Neural cell (in vitro differentiated cells): ENCODE measurements at regions not wholly inside any gene's neighbourhood (a gene's known extent, or its start where the extent isn't known, plus 50 kb on each side); places are given as distances from the start of the nearest gene placed in this dataset.

ENCODE experiments used
- H2AFZ ChIP-seq: fragments of 200-600, 300-800 bp; sonication (generic), shearing (Covaris generic); 2 replicates; pipeline ENCODE4 v1.6.0; 2014; ENCODE audit warnings: low read depth, mild to moderate bottlenecking, antibody characterized with exemption, low read length, moderate library complexity
- H3F3A ChIP-seq: fragments of 200-600 bp; shearing (Covaris generic); 2 replicates; pipeline ENCODE4 v1.6.1; 2016; ENCODE audit warnings: mild to moderate bottlenecking, moderate library complexity, mixed read lengths, antibody characterized with exemption, low read length; ENCODE audit not compliant: insufficient read depth, poor library complexity, severe bottlenecking
- H3K27ac ChIP-seq: fragments of 200-600, 300-800 bp; sonication (generic), shearing (Covaris generic); 2 replicates; pipeline ENCODE4 v1.5.1; 2014; ENCODE audit warnings: mild to moderate bottlenecking, low read length, moderate library complexity
- H3K27me3 ChIP-seq: fragments of 300-800, 200-600 bp; sonication (generic), shearing (Covaris generic); 2 replicates; pipeline ENCODE4 v1.6.0; 2014; ENCODE audit warnings: mild to moderate bottlenecking, low read depth, low read length, moderate library complexity; ENCODE audit not compliant: insufficient read depth
- H3K36me3 ChIP-seq: fragments of 300-800, 200-600 bp; sonication (generic), shearing (Covaris generic); 2 replicates; pipeline ENCODE4 v1.5.1; 2014; ENCODE audit warnings: mild to moderate bottlenecking, antibody characterized with exemption, low read length, moderate library complexity; ENCODE audit not compliant: insufficient read depth
- H3K4me2 ChIP-seq: fragments of 300-800, 200-600 bp; sonication (generic), shearing (Covaris generic); 2 replicates; pipeline ENCODE4 v1.6.0; 2014; ENCODE audit warnings: mild to moderate bottlenecking, low read length
- H3K4me3 ChIP-seq: fragments of 300-800, 200-600 bp; sonication (generic), shearing (Covaris generic); 2 replicates; pipeline ENCODE4 v1.5.1; 2014; ENCODE audit warnings: mild to moderate bottlenecking, low read length, moderate library complexity
- H3K79me2 ChIP-seq: fragments of 200-600 bp; shearing (Covaris generic); replicated peaks from 2 replicates; pipeline ENCODE4 v1.6.0; 2014; ENCODE audit warnings: mild to moderate bottlenecking, low read length, moderate library complexity; ENCODE audit not compliant: insufficient read depth
- H3K9ac ChIP-seq: fragments of 300-800, 200-600 bp; sonication (generic), shearing (Covaris generic); 2 replicates; pipeline ENCODE4 v1.6.1; 2016; ENCODE audit warnings: mild to moderate bottlenecking, low read length, mixed read lengths
- H3K9me2 ChIP-seq: fragments of 200-600 bp; shearing (Covaris generic); 2 replicates; pipeline ENCODE4 v1.6.1; 2016; ENCODE audit warnings: mild to moderate bottlenecking, low read length, mixed read lengths; ENCODE audit not compliant: insufficient read depth
- H3K9me3 ChIP-seq: fragments of 200-600, 300-800 bp; sonication (generic), shearing (Covaris generic); 2 replicates; pipeline ENCODE4 v1.6.1; 2016; ENCODE audit warnings: mild to moderate bottlenecking, mixed run types, low read length, moderate library complexity, mixed read lengths
- H4K20me1 ChIP-seq: fragments of 200-600 bp; shearing (Covaris generic); 2 replicates; pipeline ENCODE4 v1.6.1; 2016; ENCODE audit warnings: mild to moderate bottlenecking, mixed run types; ENCODE audit not compliant: insufficient read depth
- EP300 ChIP-seq: fragments of 450-650 bp; conservative IDR thresholded peaks from 2 replicates; pipeline ENCODE4 v1.6.1; 2014; ENCODE audit warnings: antibody characterized with exemption, mild to moderate bottlenecking, moderate library complexity; ENCODE audit not compliant: poor library complexity, severe bottlenecking
- EZH2 ChIP-seq: fragments of 200-600, 300-800 bp; shearing (Covaris generic), sonication (generic); IDR thresholded peaks from 2 replicates; pipeline ENCODE4 v1.6.1; 2014; ENCODE audit warnings: antibody characterized with exemption, low read length, borderline replicate concordance, mild to moderate bottlenecking; ENCODE audit not compliant: insufficient read depth, poor library complexity, severe bottlenecking
- MXI1 ChIP-seq: fragments of 450-650 bp; conservative IDR thresholded peaks from 2 replicates; pipeline ENCODE4 v1.6.1; 2014; ENCODE audit warnings: antibody characterized with exemption, mild to moderate bottlenecking; ENCODE audit not compliant: poor library complexity, severe bottlenecking
- POLR2AphosphoS5 ChIP-seq: IDR thresholded peaks from 2 replicates; pipeline ENCODE4 v1.6.1; 2012
- RAD21 ChIP-seq: fragments of 450-650 bp; conservative IDR thresholded peaks from 2 replicates; pipeline ENCODE4 v1.6.1; 2014; ENCODE audit warnings: antibody characterized with exemption, mild to moderate bottlenecking, moderate library complexity
- SMC3 ChIP-seq: fragments of 450-650 bp; conservative IDR thresholded peaks from 2 replicates; pipeline ENCODE4 v1.6.1; 2014; ENCODE audit warnings: antibody characterized with exemption, mild to moderate bottlenecking, moderate library complexity; ENCODE audit not compliant: poor library complexity
- TAF1 ChIP-seq: IDR thresholded peaks from 2 replicates; pipeline ENCODE4 v1.6.1; 2012; ENCODE audit warnings: low read depth
- TF ChIP-seq, protein P1 (sequence below): IDR thresholded peaks from 2 replicates; pipeline ENCODE4 v1.6.1; 2012; ENCODE audit warnings: borderline replicate concordance
- TF ChIP-seq, protein P2 (sequence below): fragments of 450-650 bp; IDR thresholded peaks from 2 replicates; pipeline ENCODE4 v1.5.1; 2014; ENCODE audit warnings: antibody characterized with exemption, mild to moderate bottlenecking, moderate library complexity; ENCODE audit not compliant: poor library complexity, severe bottlenecking

GRCh38 chr13:40340368-40341095 is 325.9 kb downstream of the FOXO1 start:
- Histone ChIP-seq H2AFZ (no peak overlapping the region), H3K9ac (no peak overlapping the region), H3K9me2 (no peaks in the 10 kb centered on the region), H3K27me3 (no peaks in the 10 kb centered on the region), H3K79me2 (no peaks in the 10 kb centered on the region), H3K36me3 (no peaks in the 10 kb centered on the region), H3K4me2 (no peak overlapping the region), H3K9me3 (no peaks in the 10 kb centered on the region), H4K20me1 (no peaks in the 10 kb centered on the region), H3F3A (no peaks in the 10 kb centered on the region), H3K27ac (no peak overlapping the region), H3K4me3 (no peak overlapping the region)
- TF ChIP-seq SMC3 (no peak), TAF1 (no peak), EP300 (no peak), RAD21 (no peak), MXI1 (no peak), EZH2 (no peak), POLR2AphosphoS5 (no peak)
- TF ChIP-seq, protein P1, sequence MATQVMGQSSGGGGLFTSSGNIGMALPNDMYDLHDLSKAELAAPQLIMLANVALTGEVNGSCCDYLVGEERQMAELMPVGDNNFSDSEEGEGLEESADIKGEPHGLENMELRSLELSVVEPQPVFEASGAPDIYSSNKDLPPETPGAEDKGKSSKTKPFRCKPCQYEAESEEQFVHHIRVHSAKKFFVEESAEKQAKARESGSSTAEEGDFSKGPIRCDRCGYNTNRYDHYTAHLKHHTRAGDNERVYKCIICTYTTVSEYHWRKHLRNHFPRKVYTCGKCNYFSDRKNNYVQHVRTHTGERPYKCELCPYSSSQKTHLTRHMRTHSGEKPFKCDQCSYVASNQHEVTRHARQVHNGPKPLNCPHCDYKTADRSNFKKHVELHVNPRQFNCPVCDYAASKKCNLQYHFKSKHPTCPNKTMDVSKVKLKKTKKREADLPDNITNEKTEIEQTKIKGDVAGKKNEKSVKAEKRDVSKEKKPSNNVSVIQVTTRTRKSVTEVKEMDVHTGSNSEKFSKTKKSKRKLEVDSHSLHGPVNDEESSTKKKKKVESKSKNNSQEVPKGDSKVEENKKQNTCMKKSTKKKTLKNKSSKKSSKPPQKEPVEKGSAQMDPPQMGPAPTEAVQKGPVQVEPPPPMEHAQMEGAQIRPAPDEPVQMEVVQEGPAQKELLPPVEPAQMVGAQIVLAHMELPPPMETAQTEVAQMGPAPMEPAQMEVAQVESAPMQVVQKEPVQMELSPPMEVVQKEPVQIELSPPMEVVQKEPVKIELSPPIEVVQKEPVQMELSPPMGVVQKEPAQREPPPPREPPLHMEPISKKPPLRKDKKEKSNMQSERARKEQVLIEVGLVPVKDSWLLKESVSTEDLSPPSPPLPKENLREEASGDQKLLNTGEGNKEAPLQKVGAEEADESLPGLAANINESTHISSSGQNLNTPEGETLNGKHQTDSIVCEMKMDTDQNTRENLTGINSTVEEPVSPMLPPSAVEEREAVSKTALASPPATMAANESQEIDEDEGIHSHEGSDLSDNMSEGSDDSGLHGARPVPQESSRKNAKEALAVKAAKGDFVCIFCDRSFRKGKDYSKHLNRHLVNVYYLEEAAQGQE, result no peak
- TF ChIP-seq, protein P2, sequence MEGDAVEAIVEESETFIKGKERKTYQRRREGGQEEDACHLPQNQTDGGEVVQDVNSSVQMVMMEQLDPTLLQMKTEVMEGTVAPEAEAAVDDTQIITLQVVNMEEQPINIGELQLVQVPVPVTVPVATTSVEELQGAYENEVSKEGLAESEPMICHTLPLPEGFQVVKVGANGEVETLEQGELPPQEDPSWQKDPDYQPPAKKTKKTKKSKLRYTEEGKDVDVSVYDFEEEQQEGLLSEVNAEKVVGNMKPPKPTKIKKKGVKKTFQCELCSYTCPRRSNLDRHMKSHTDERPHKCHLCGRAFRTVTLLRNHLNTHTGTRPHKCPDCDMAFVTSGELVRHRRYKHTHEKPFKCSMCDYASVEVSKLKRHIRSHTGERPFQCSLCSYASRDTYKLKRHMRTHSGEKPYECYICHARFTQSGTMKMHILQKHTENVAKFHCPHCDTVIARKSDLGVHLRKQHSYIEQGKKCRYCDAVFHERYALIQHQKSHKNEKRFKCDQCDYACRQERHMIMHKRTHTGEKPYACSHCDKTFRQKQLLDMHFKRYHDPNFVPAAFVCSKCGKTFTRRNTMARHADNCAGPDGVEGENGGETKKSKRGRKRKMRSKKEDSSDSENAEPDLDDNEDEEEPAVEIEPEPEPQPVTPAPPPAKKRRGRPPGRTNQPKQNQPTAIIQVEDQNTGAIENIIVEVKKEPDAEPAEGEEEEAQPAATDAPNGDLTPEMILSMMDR, result no peak

GRCh38 chr13:40341096-40341471 is 325.4 kb downstream of the FOXO1 start:
- Histone ChIP-seq H3K4me2 (no peak overlapping the region), H3K9me3 (no peaks in the 10 kb centered on the region), H3K79me2 (no peaks in the 10 kb centered on the region), H4K20me1 (no peaks in the 10 kb centered on the region), H3K36me3 (no peaks in the 10 kb centered on the region), H3F3A (no peaks in the 10 kb centered on the region), H3K9me2 (no peaks in the 10 kb centered on the region), H3K9ac (no peak overlapping the region), H3K27me3 (no peaks in the 10 kb centered on the region), H3K4me3 (no peak overlapping the region), H2AFZ (no peak overlapping the region), H3K27ac (no peak overlapping the region)
- TF ChIP-seq TAF1 (no peak), SMC3 (no peak), POLR2AphosphoS5 (no peak), EP300 (no peak), MXI1 (no peak), EZH2 (no peak), RAD21 (no peak)
- TF ChIP-seq, protein P1, result no peak
- TF ChIP-seq, protein P2, result no peak
